Smooth muscle cell (in vitro differentiated cells): ENCODE measurements at regions not wholly inside any gene's neighbourhood (a gene's known extent, or its start where the extent isn't known, plus 50 kb on each side); places are given as distances from the start of the nearest gene placed in this dataset.

Experiments
- DNase-seq: peaks from one replicate; lab custom pipeline; 2025; ENCODE audit not compliant: unreplicated experiment; lab: John Stamatoyannopoulos, UW
- H2AFZ ChIP-seq: fragments of 200-600 bp; sonication (generic); 2 replicates; pipeline ENCODE4 v1.6.0; 2016; ENCODE audit warnings: antibody characterized with exemption, low read depth, mild to moderate bottlenecking
- H3F3A ChIP-seq: fragments of 200-600 bp; sonication (generic); 2 replicates; pipeline ENCODE4 v1.6.0; 2017; ENCODE audit warnings: antibody characterized with exemption, low read depth
- H3K27ac ChIP-seq: fragments of 200-600 bp; sonication (generic); 2 replicates; pipeline ENCODE4 v1.5.1; 2016; ENCODE audit warnings: low read depth, mild to moderate bottlenecking
- H3K27me3 ChIP-seq: fragments of 200-600 bp; sonication (generic); 2 replicates; pipeline ENCODE4 v1.6.1; 2016; ENCODE audit warnings: low read depth, mild to moderate bottlenecking
- H3K36me3 ChIP-seq: fragments of 200-600 bp; sonication (generic); 2 replicates; pipeline ENCODE4 v1.5.1; 2016; ENCODE audit warnings: low read depth
- H3K4me1 ChIP-seq: fragments of 200-600 bp; sonication (generic); 2 replicates; pipeline ENCODE4 v1.5.1; 2016; ENCODE audit warnings: low read depth
- H3K4me2 ChIP-seq: fragments of 200-600 bp; sonication (generic); 2 replicates; pipeline ENCODE4 v1.6.0; 2016; ENCODE audit warnings: mild to moderate bottlenecking
- H3K4me3 ChIP-seq: fragments of 200-600 bp; sonication (generic); 2 replicates; pipeline ENCODE4 v1.5.1; 2016; ENCODE audit warnings: mild to moderate bottlenecking
- H3K79me2 ChIP-seq: fragments of 200-600 bp; sonication (generic); 2 replicates; pipeline ENCODE4 v1.6.0; 2016; ENCODE audit warnings: low read depth, mild to moderate bottlenecking
- H3K9ac ChIP-seq: fragments of 200-600 bp; sonication (generic); 2 replicates; pipeline ENCODE4 v1.6.0; 2016; ENCODE audit warnings: low read depth
- H3K9me3 ChIP-seq: fragments of 200-600 bp; sonication (generic); replicated peaks from 2 replicates; pipeline ENCODE4 v1.5.1; 2016; ENCODE audit warnings: low read depth
- H4K20me1 ChIP-seq: fragments of 200-600 bp; sonication (generic); 2 replicates; pipeline ENCODE4 v1.6.0; 2016; ENCODE audit warnings: low read depth
- CTCF ChIP-seq: fragments of 200-600 bp; sonication (generic); IDR thresholded peaks from 2 replicates; pipeline ENCODE4 v1.5.1; 2017; ENCODE audit warnings: borderline replicate concordance, mild to moderate bottlenecking, antibody characterized with exemption; ENCODE audit not compliant: insufficient read depth, poor library complexity, severe bottlenecking
- WGBS: methylation state at CpG from one replicate; pipeline ENCODE4 v1.1.7; 2016; ENCODE audit warnings: low lambda C conversion rate; 5-methylcytosine and 5-hydroxymethylcytosine counted together

- Histone ChIP-seq H2AFZ (no peak overlapping the region), H3K4me3 (no peak overlapping the region), H3K4me2 (no peak overlapping the region), H3K27ac (no peak overlapping the region), H3K9ac (no peak overlapping the region), H3K79me2 (no peaks in the 10 kb centered on the region), H3K4me1 (peaks cover 25% of the 10 kb centered on the region), H3K27me3 (no peaks in the 10 kb centered on the region), H3K36me3 (no peaks in the 10 kb centered on the region), H3K9me3 (no peaks in the 10 kb centered on the region), H3F3A (peaks cover 7% of the 10 kb centered on the region), H4K20me1 (no peaks in the 10 kb centered on the region)
- no peak for DNase-seq
- WGBS = 97% methylated on average over 6 of the region's 6 CpGs
- no peak for TF ChIP-seq CTCF
Measured at GRCh38 chr16:85233516-85233915, 121.2 kb upstream of the CIBAR2 start.

GRCh38 chr16:85234310-85235204 lies 122.3 kb upstream of the CIBAR2 start:
- peak overlapping the region; percentile 96 for H3K4me2 ChIP-seq
- no peaks in the 10 kb centered on the region for H3K36me3 ChIP-seq
- H3K4me1 ChIP-seq = peaks cover 25% of the 10 kb centered on the region
- no peak for TF ChIP-seq CTCF
- H4K20me1 ChIP-seq = peaks cover 5% of the 10 kb centered on the region
- H3K27ac ChIP-seq = peak overlapping the region; percentile 70
- H3F3A ChIP-seq = peaks cover 7% of the 10 kb centered on the region
- peak; percentile 77 for DNase-seq
- peak overlapping the region; percentile 68 for H3K9ac ChIP-seq
- H3K27me3 ChIP-seq = no peaks in the 10 kb centered on the region
- H3K79me2 ChIP-seq = no peaks in the 10 kb centered on the region
- WGBS = 10% methylated on average over 36 of the region's 36 CpGs
- no peaks in the 10 kb centered on the region for H3K9me3 ChIP-seq
- H3K4me3 ChIP-seq = peak overlapping the region; percentile 52
- H2AFZ ChIP-seq = peak overlapping the region; percentile 51

- Histone ChIP-seq H3K4me2 (peak overlapping the region; percentile 96), H3K9ac (no peak overlapping the region), H4K20me1 (peaks cover 5% of the 10 kb centered on the region)
Measured at GRCh38 chr16:85235991-85236817, 123.9 kb upstream of the CIBAR2 start.

More at GRCh38 chr16:85235991-85236817, 123.9 kb upstream of the CIBAR2 start:
- H3K79me2 ChIP-seq = no peaks in the 10 kb centered on the region
- H3K4me3 ChIP-seq = peak overlapping the region; percentile 52
- peak; percentile 61 for DNase-seq
- no peak overlapping the region for H2AFZ ChIP-seq
- TF ChIP-seq CTCF = no peak
- H3F3A ChIP-seq = peaks cover 7% of the 10 kb centered on the region
- no peaks in the 10 kb centered on the region for H3K9me3 ChIP-seq
- H3K27ac ChIP-seq = peak overlapping the region; percentile 70
- no peaks in the 10 kb centered on the region for H3K27me3 ChIP-seq
- peaks cover 16% of the 10 kb centered on the region for H3K4me1 ChIP-seq
- 28% methylated on average over 18 of the region's 20 CpGs for WGBS
- H3K36me3 ChIP-seq = no peaks in the 10 kb centered on the region
